Chondrocyte (in vitro differentiated cells): ENCODE measurements at regions not wholly inside any gene's neighbourhood (a gene's known extent, or its start where the extent isn't known, plus 50 kb on each side); places are given as distances from the start of the nearest gene placed in this dataset.

Experiments used
- DNase-seq: peaks from one replicate; pipeline ENCODE4 v3.0.0; 2021; ENCODE audit warnings: mixed read lengths, low spot score
- H3K27ac Mint-ChIP-seq: one replicate; pipeline ENCODE4 v1.8.0; 2021; ENCODE audit warnings: mild to moderate bottlenecking, moderate library complexity, mixed read lengths; ENCODE audit not compliant: unreplicated experiment
- H3K27me3 Mint-ChIP-seq: 2 replicates; pipeline ENCODE4 v1.8.0; 2021; ENCODE audit warnings: low read depth, mixed read lengths
- H3K36me3 Mint-ChIP-seq: 2 replicates; pipeline ENCODE4 v1.8.0; 2021; ENCODE audit warnings: low read depth, mixed read lengths
- H3K4me1 Mint-ChIP-seq: 2 replicates; pipeline ENCODE4 v1.8.0; 2021; ENCODE audit warnings: low read depth, mild to moderate bottlenecking, mixed read lengths
- H3K4me3 Mint-ChIP-seq: one replicate; pipeline ENCODE4 v1.8.0; 2021; ENCODE audit warnings: mild to moderate bottlenecking, moderate library complexity, mixed read lengths; ENCODE audit not compliant: unreplicated experiment
- H3K9me3 Mint-ChIP-seq: 2 replicates; pipeline ENCODE4 v1.8.0; 2021; ENCODE audit warnings: low read depth, mixed read lengths
- TF ChIP-seq, protein P1 (sequence below): fragments of 200-600 bp; sonication (generic); IDR thresholded peaks from 2 replicates; pipeline ENCODE4 v1.5.0; 2021; ENCODE audit warnings: antibody characterized with exemption, mild to moderate bottlenecking, moderate library complexity

DNA sequence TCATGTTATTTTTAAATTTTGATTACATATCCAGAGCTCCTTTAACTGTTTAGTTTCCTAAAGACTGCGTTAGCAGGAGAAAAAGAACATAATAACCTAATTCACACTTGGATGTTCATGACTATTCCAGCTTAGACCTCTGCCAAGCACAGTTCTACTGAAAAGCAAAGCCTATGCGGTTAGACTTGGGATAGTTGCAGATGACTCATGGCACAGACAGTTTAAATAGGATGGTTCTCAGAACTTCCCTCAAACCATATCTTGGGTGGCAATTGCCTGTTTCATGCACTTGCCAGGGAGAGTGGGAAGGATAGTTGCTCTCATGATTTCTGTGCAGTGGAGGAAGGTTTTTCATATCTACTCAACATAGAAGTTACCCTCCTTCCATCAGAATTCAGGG, 149.7 kb upstream of the KLHL29 start:
- no peak for DNase-seq
- Mint-ChIP-seq H3K4me1 (no peaks in the 10 kb centered on the region), H3K9me3 (no peaks in the 10 kb centered on the region), H3K27ac (no peak overlapping the region), H3K36me3 (no peaks in the 10 kb centered on the region), H3K4me3 (no peak overlapping the region), H3K27me3 (peaks cover 4% of the 10 kb centered on the region)
- TF ChIP-seq, protein P1, sequence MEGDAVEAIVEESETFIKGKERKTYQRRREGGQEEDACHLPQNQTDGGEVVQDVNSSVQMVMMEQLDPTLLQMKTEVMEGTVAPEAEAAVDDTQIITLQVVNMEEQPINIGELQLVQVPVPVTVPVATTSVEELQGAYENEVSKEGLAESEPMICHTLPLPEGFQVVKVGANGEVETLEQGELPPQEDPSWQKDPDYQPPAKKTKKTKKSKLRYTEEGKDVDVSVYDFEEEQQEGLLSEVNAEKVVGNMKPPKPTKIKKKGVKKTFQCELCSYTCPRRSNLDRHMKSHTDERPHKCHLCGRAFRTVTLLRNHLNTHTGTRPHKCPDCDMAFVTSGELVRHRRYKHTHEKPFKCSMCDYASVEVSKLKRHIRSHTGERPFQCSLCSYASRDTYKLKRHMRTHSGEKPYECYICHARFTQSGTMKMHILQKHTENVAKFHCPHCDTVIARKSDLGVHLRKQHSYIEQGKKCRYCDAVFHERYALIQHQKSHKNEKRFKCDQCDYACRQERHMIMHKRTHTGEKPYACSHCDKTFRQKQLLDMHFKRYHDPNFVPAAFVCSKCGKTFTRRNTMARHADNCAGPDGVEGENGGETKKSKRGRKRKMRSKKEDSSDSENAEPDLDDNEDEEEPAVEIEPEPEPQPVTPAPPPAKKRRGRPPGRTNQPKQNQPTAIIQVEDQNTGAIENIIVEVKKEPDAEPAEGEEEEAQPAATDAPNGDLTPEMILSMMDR: no peak

DNA sequence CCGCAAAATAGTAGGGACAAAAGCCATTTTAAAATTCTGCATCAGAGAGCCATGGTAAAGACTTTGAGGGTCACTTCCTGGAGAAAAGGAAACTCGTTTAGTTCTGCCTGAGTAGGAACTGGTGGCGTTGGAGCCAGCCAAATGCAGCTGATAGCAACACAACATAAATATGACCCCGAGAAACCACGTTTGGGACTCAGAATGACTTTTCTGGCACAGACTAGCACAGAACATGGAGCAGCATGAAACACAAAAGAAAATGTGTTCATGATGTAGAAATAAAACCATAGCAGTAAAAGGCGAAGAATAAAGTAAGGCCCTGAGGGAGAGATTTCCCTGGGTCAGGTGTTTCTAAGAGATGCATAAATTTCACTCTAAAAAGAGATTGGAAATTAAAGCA, 149.2 kb upstream of the KLHL29 start:
- no peak for DNase-seq
- Mint-ChIP-seq H3K4me3 (no peak overlapping the region), H3K4me1 (no peaks in the 10 kb centered on the region), H3K27ac (no peak overlapping the region), H3K36me3 (no peaks in the 10 kb centered on the region), H3K9me3 (no peaks in the 10 kb centered on the region), H3K27me3 (peaks cover 4% of the 10 kb centered on the region)
- TF ChIP-seq, protein P1: no peak

DNA sequence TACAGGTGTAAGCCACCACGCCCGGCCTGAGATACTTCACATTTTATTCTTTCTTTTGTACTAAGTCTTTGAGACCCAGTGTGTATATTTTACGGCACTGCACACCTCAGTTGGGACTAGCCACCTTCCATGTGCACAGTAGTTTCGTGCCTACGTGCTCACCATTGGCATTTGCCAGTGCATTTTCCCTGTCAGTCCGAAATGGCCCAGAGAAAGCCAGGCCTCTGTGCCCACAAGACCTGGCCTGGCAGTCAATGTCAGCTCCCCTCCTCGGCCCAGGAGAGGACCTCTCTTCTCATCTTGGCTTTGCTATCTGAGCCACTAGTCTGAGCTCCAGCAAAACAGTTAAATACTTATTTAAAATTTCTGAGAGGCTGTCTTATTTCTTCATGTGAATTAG, 147.8 kb upstream of the KLHL29 start:
- Mint-ChIP-seq H3K9me3 (no peaks in the 10 kb centered on the region), H3K4me1 (peaks cover 10% of the 10 kb centered on the region), H3K27ac (no peak overlapping the region), H3K36me3 (no peaks in the 10 kb centered on the region), H3K27me3 (peaks cover 4% of the 10 kb centered on the region), H3K4me3 (no peak overlapping the region)
- TF ChIP-seq, protein P1: no peak
- no peak for DNase-seq

DNA sequence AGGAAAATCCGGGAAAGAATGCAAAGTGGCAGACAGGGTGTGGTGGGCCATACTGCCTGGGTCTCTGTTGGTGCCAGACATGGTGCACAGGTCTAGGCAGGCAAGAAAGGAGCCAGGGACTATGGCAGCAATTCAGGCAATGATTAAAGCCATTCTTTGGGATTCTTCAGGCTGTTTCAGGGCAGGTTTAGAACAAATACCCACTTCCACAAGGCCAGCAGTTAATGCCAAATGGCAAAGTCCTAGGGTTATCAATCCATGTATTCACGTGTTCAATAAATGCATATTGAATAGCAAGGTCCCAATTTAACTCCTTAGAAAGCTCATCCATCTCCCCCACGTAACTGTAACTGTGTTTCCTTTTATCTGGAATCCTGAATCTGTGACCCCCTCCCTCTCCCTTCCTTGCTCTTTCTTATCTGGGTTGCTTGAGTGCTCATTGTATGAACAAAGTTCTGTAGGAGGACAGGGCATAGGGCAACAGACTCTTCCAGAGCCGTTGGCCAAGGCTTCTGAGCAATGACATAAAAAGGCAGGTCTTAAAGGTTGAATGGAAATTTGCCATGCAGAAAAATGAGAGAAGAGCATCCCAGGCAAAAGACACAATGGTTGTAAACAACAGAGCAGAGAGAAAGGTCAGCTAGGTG, 146.8 kb upstream of the KLHL29 start:
- H3K9me3 Mint-ChIP-seq: no peaks in the 10 kb centered on the region
- H3K4me3 Mint-ChIP-seq: no peak overlapping the region
- DNase-seq: no peak
- peaks cover 4% of the 10 kb centered on the region for H3K27me3 Mint-ChIP-seq
- H3K4me1 Mint-ChIP-seq: peaks cover 10% of the 10 kb centered on the region
- H3K36me3 Mint-ChIP-seq: no peaks in the 10 kb centered on the region
- H3K27ac Mint-ChIP-seq: no peak overlapping the region
- TF ChIP-seq, protein P1: no peak

DNA sequence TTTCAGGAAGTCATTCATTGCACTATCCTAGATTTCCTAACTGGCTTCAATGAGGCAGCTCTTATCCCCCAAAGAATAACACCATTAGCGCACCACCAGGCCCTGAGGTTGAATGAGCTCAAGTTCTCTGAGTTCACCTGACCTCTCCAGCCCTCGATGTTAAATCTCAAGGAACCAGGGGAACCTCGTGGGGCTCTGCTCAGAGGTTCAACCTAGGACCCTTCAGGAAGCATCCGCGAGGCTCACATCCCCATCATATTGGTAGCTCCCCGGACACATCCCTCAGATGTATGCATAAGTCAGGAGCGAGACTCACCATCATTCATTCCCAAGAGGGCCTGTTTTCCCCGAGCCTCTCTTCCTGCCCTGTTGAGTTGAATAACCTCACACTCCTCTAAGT, 145.6 kb upstream of the KLHL29 start:
- no peak for DNase-seq
- no peak overlapping the region for H3K4me3 Mint-ChIP-seq
- H3K27ac Mint-ChIP-seq: no peak overlapping the region
- TF ChIP-seq, protein P1: no peak
- H3K9me3 Mint-ChIP-seq: no peaks in the 10 kb centered on the region
- H3K36me3 Mint-ChIP-seq: no peaks in the 10 kb centered on the region
- H3K4me1 Mint-ChIP-seq: peaks cover 10% of the 10 kb centered on the region
- H3K27me3 Mint-ChIP-seq: peaks cover 3% of the 10 kb centered on the region
